Mesendoderm (in vitro differentiated cells): ENCODE measurements at regions not wholly inside any gene's neighbourhood (a gene's known extent, or its start where the extent isn't known, plus 50 kb on each side); places are given as distances from the start of the nearest gene placed in this dataset.

Experiments
- DNase-seq: peaks from one replicate; pipeline ENCODE4 v3.0.0; 2013
- H2AK5ac ChIP-seq: 2 replicates; pipeline ENCODE4 v1.6.1; 2013; ENCODE audit warnings: low read length, inconsistent platforms
- H2BK120ac ChIP-seq: 2 replicates; pipeline ENCODE4 v1.6.1; 2013; ENCODE audit warnings: low read depth, mild to moderate bottlenecking, low read length, moderate library complexity, mixed read lengths
- H2BK15ac ChIP-seq: replicated peaks from 2 replicates; pipeline ENCODE4 v1.6.1; 2013; ENCODE audit warnings: low read depth, mild to moderate bottlenecking, moderate library complexity
- H2BK5ac ChIP-seq: 2 replicates; pipeline ENCODE4 v1.6.1; 2013; ENCODE audit warnings: low read length, inconsistent platforms
- H3K18ac ChIP-seq: 2 replicates; pipeline ENCODE4 v1.6.1; 2013; ENCODE audit warnings: mild to moderate bottlenecking, low read length, mixed read lengths
- H3K23ac ChIP-seq: one replicate; pipeline ENCODE4 v1.6.1; 2013; ENCODE audit warnings: low read length
- H3K27ac ChIP-seq: 2 replicates; pipeline ENCODE4 v1.5.1; 2013; ENCODE audit warnings: low read depth, mild to moderate bottlenecking, inconsistent platforms, low read length, moderate library complexity
- H3K27me3 ChIP-seq: 2 replicates; pipeline ENCODE4 v1.6.1; 2013; ENCODE audit warnings: low read length, control low read depth, mild to moderate bottlenecking, inconsistent platforms; ENCODE audit not compliant: insufficient read depth, poor library complexity
- H3K36me3 ChIP-seq: 2 replicates; pipeline ENCODE4 v1.6.1; 2013; ENCODE audit warnings: low read length, inconsistent platforms; ENCODE audit not compliant: control insufficient read depth, insufficient read depth
- H3K4ac ChIP-seq: one replicate; pipeline ENCODE4 v1.6.1; 2013; ENCODE audit warnings: low read depth, mild to moderate bottlenecking, low read length, moderate library complexity
- H3K4me1 ChIP-seq: 2 replicates; pipeline ENCODE4 v1.6.1; 2013; ENCODE audit warnings: low read depth, low read length, inconsistent platforms; ENCODE audit not compliant: control insufficient read depth
- H3K4me2 ChIP-seq: 2 replicates; pipeline ENCODE4 v1.6.1; 2013; ENCODE audit warnings: low read length
- H3K4me3 ChIP-seq: 2 replicates; pipeline ENCODE4 v1.5.1; 2013; ENCODE audit warnings: mild to moderate bottlenecking, low read length
- H3K56ac ChIP-seq: one replicate; pipeline ENCODE4 v1.6.1; 2013; ENCODE audit warnings: low read length
- H3K79me1 ChIP-seq: 2 replicates; pipeline ENCODE4 v1.6.1; 2013; ENCODE audit warnings: low read length, inconsistent platforms
- H3K79me2 ChIP-seq: 2 replicates; pipeline ENCODE4 v1.6.1; 2013; ENCODE audit warnings: mild to moderate bottlenecking, low read length; ENCODE audit not compliant: control insufficient read depth, insufficient read depth
- H3K9ac ChIP-seq: 2 replicates; pipeline ENCODE4 v1.6.1; 2013; ENCODE audit warnings: low read length, inconsistent platforms
- H4K5ac ChIP-seq: one replicate; pipeline ENCODE4 v1.6.1; 2013; ENCODE audit warnings: low read length
- H4K8ac ChIP-seq: one replicate; pipeline ENCODE4 v1.6.1; 2013; ENCODE audit warnings: low read depth, mild to moderate bottlenecking, control low read depth, low read length, moderate library complexity
- WGBS: extraction: QIAGEN DNeasy Blood & Tissue Kit; methylation state at CpG from one replicate; pipeline ENCODE4 v1.1.7; 2013; ENCODE audit warnings: low lambda C conversion rate, missing lambda C conversion rate; ENCODE audit not compliant: insufficient coverage; ENCODE audit errors: extremely low coverage; 5-methylcytosine and 5-hydroxymethylcytosine counted together

GRCh38 chr5:3337812-3338541 is 257.7 kb upstream of the IRX1 start:
- no peak overlapping the region for H3K4me3 ChIP-seq
- H2BK15ac ChIP-seq = no peak overlapping the region
- no peak overlapping the region for H3K27ac ChIP-seq
- H2BK5ac ChIP-seq = no peak overlapping the region
- no peak for DNase-seq
- H3K4me1 ChIP-seq = no peaks in the 10 kb centered on the region
- no CpG with 5 or more reads among the region's 16 CpGs for WGBS
- no peak overlapping the region for H3K4me2 ChIP-seq
- no peaks in the 10 kb centered on the region for H3K79me2 ChIP-seq
- no peaks in the 10 kb centered on the region for H3K36me3 ChIP-seq
- H3K79me1 ChIP-seq = no peaks in the 10 kb centered on the region
- no peak overlapping the region for H3K56ac ChIP-seq
- H3K18ac ChIP-seq = no peak overlapping the region
- no peaks in the 10 kb centered on the region for H3K27me3 ChIP-seq
- no peak overlapping the region for H2BK120ac ChIP-seq
- no peak overlapping the region for H4K8ac ChIP-seq
- H3K9ac ChIP-seq = no peak overlapping the region
- no peak overlapping the region for H3K4ac ChIP-seq
- no peak overlapping the region for H4K5ac ChIP-seq
- no peak overlapping the region for H2AK5ac ChIP-seq
- no peak overlapping the region for H3K23ac ChIP-seq

DNA sequence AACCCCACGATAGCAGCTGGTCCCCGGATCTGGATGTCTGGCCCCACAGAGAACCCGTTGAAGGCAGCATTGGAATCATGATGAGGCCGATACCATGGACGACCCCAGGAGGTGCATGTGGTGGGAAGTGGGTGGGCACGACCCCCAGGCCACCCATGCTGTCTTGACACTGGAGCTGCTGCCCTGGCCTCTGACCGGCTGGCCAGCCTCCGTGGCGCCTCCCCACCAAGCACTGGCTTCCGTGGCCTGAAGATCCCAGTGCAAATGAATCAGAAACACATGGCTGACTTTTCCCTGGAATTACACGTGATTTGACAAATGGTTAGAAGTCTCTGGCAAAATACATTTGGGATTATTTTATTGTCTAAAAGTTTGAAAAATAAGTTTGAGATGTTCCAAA is 259.0 kb upstream of the IRX1 start:
- no peak for DNase-seq
- H4K5ac ChIP-seq = no peak overlapping the region
- H2BK15ac ChIP-seq = no peak overlapping the region
- no CpG with 5 or more reads among the region's 11 CpGs for WGBS
- H3K27me3 ChIP-seq = no peaks in the 10 kb centered on the region
- H3K79me1 ChIP-seq = no peaks in the 10 kb centered on the region
- no peak overlapping the region for H3K4me2 ChIP-seq
- H3K36me3 ChIP-seq = no peaks in the 10 kb centered on the region
- H2BK5ac ChIP-seq = no peak overlapping the region
- H4K8ac ChIP-seq = no peak overlapping the region
- no peak overlapping the region for H3K4me3 ChIP-seq
- H3K27ac ChIP-seq = no peak overlapping the region
- H3K18ac ChIP-seq = no peak overlapping the region
- no peak overlapping the region for H2BK120ac ChIP-seq
- no peak overlapping the region for H3K4ac ChIP-seq
- no peak overlapping the region for H3K9ac ChIP-seq
- no peak overlapping the region for H2AK5ac ChIP-seq
- H3K79me2 ChIP-seq = no peaks in the 10 kb centered on the region
- H3K4me1 ChIP-seq = no peaks in the 10 kb centered on the region
- no peak overlapping the region for H3K23ac ChIP-seq
- H3K56ac ChIP-seq = no peak overlapping the region

GRCh38 chr5:3335301-3335700 is 260.3 kb upstream of the IRX1 start:
- Histone ChIP-seq H2BK5ac (no peak overlapping the region), H2BK15ac (no peak overlapping the region), H3K4ac (no peak overlapping the region), H3K4me3 (no peak overlapping the region), H3K27me3 (no peaks in the 10 kb centered on the region), H3K4me1 (no peaks in the 10 kb centered on the region), H2BK120ac (no peak overlapping the region), H3K36me3 (no peaks in the 10 kb centered on the region), H3K18ac (no peak overlapping the region), H2AK5ac (no peak overlapping the region), H3K27ac (no peak overlapping the region), H3K4me2 (no peak overlapping the region), H4K8ac (no peak overlapping the region), H3K56ac (no peak overlapping the region), H3K23ac (no peak overlapping the region), H3K9ac (no peak overlapping the region), H3K79me1 (no peaks in the 10 kb centered on the region), H4K5ac (no peak overlapping the region), H3K79me2 (no peaks in the 10 kb centered on the region)
- no CpG with 5 or more reads among the region's 12 CpGs for WGBS
- no peak for DNase-seq

- Histone ChIP-seq H2BK120ac (no peak overlapping the region), H3K4ac (no peak overlapping the region), H4K8ac (no peak overlapping the region), H3K9ac (no peak overlapping the region), H3K23ac (no peak overlapping the region), H3K4me3 (no peak overlapping the region), H3K18ac (no peak overlapping the region), H3K27me3 (no peaks in the 10 kb centered on the region), H2BK5ac (no peak overlapping the region), H2BK15ac (no peak overlapping the region), H3K4me1 (no peaks in the 10 kb centered on the region), H3K36me3 (no peaks in the 10 kb centered on the region), H4K5ac (no peak overlapping the region), H3K27ac (no peak overlapping the region), H3K79me1 (no peaks in the 10 kb centered on the region), H2AK5ac (no peak overlapping the region), H3K79me2 (no peaks in the 10 kb centered on the region), H3K4me2 (no peak overlapping the region), H3K56ac (no peak overlapping the region)
- DNase-seq = no peak
- no CpG with 5 or more reads among the region's 8 CpGs for WGBS
Observed at GRCh38 chr5:3333836-3334235, 261.8 kb upstream of the IRX1 start.

DNA sequence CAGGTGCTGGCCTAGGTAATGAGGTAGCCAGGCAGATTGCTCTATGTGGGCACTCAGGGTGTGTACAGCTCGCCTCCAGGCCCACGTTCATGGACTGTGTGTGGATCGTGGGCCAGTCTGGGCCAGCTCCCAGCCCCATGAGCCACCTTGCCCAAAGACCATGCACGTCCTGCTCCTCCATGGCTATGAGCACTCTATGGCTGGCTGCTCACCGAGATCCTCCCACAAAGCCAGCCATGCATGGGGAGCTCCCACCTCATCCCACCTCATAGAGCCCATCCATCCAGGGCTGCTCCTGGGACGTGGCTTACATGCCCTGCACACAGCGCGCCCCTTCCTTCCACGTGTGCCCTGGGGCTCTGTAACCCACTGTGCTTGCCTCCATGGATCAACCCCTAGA is 262.5 kb upstream of the IRX1 start:
- no peak overlapping the region for H3K4me2 ChIP-seq
- H2AK5ac ChIP-seq = no peak overlapping the region
- H2BK15ac ChIP-seq = no peak overlapping the region
- H2BK5ac ChIP-seq = no peak overlapping the region
- H4K8ac ChIP-seq = no peak overlapping the region
- H3K4ac ChIP-seq = no peak overlapping the region
- H2BK120ac ChIP-seq = no peak overlapping the region
- no peaks in the 10 kb centered on the region for H3K79me2 ChIP-seq
- no peaks in the 10 kb centered on the region for H3K4me1 ChIP-seq
- no peaks in the 10 kb centered on the region for H3K79me1 ChIP-seq
- no peak for DNase-seq
- H3K9ac ChIP-seq = no peak overlapping the region
- H3K27ac ChIP-seq = no peak overlapping the region
- H3K23ac ChIP-seq = no peak overlapping the region
- H3K4me3 ChIP-seq = no peak overlapping the region
- H3K18ac ChIP-seq = no peak overlapping the region
- H4K5ac ChIP-seq = no peak overlapping the region
- no CpG with 5 or more reads among the region's 9 CpGs for WGBS
- H3K36me3 ChIP-seq = no peaks in the 10 kb centered on the region
- H3K56ac ChIP-seq = no peak overlapping the region
- no peaks in the 10 kb centered on the region for H3K27me3 ChIP-seq

GRCh38 chr5:3331819-3332218 is 263.8 kb upstream of the IRX1 start:
- H3K79me2 ChIP-seq = no peaks in the 10 kb centered on the region
- no peak overlapping the region for H4K8ac ChIP-seq
- no peak overlapping the region for H3K9ac ChIP-seq
- no peaks in the 10 kb centered on the region for H3K79me1 ChIP-seq
- no peak overlapping the region for H3K4me2 ChIP-seq
- no peak overlapping the region for H2BK5ac ChIP-seq
- no peaks in the 10 kb centered on the region for H3K4me1 ChIP-seq
- no peak overlapping the region for H2BK15ac ChIP-seq
- H3K18ac ChIP-seq = no peak overlapping the region
- no peak overlapping the region for H4K5ac ChIP-seq
- no peak overlapping the region for H3K27ac ChIP-seq
- no peak for DNase-seq
- H3K36me3 ChIP-seq = no peaks in the 10 kb centered on the region
- H2AK5ac ChIP-seq = no peak overlapping the region
- no peak overlapping the region for H3K4ac ChIP-seq
- no CpG with 5 or more reads among the region's 6 CpGs for WGBS
- no peak overlapping the region for H3K4me3 ChIP-seq
- H2BK120ac ChIP-seq = no peak overlapping the region
- H3K23ac ChIP-seq = no peak overlapping the region
- no peak overlapping the region for H3K56ac ChIP-seq
- no peaks in the 10 kb centered on the region for H3K27me3 ChIP-seq
